Germinal center (tissue), 1 donor: ENCODE measurements at regions not wholly inside any gene's neighbourhood (a gene's known extent, or its start where the extent isn't known, plus 50 kb on each side); places are given as distances from the start of the nearest gene placed in this dataset.

Experiments used
- DNase-seq: peaks from one replicate; pipeline ENCODE4 v3.0.0; 2012; ENCODE audit warnings: mixed read lengths, low spot score

- no peak for DNase-seq
Observed at GRCh38 chr10:131735577-131735976, 165.2 kb upstream of the PPP2R2D start.

GRCh38 chr10:131736321-131736980 is 164.4 kb upstream of the PPP2R2D start:
- DNase-seq = no peak

GRCh38 chr10:131737543-131738395 is 163.0 kb upstream of the PPP2R2D start:
- no peak for DNase-seq

- no peak for DNase-seq
Observed at GRCh38 chr10:131738396-131738735, 162.4 kb upstream of the PPP2R2D start.

GRCh38 chr10:131739206-131739605 is 161.6 kb upstream of the PPP2R2D start:
- DNase-seq = no peak

- DNase-seq = no peak
Observed at GRCh38 chr10:131742500-131742951, 158.3 kb upstream of the PPP2R2D start.

- DNase-seq = no peak
Observed at GRCh38 chr10:131743190-131744151, 157.3 kb upstream of the PPP2R2D start.

GRCh38 chr10:131744346-131744745 is 156.5 kb upstream of the PPP2R2D start:
- DNase-seq = no peak

- no peak for DNase-seq
Observed at GRCh38 chr10:131745591-131745990, 155.2 kb upstream of the PPP2R2D start.

GRCh38 chr10:131746241-131746711 is 154.5 kb upstream of the PPP2R2D start:
- no peak for DNase-seq

GRCh38 chr10:131746785-131747184 is 154.0 kb upstream of the PPP2R2D start:
- no peak for DNase-seq

- DNase-seq = no peak
Observed at GRCh38 chr10:131747251-131747650, 153.6 kb upstream of the PPP2R2D start.

GRCh38 chr10:131747791-131748190 is 153.0 kb upstream of the PPP2R2D start:
- DNase-seq = no peak

- DNase-seq = no peak
Observed at GRCh38 chr10:131748191-131748590, 152.6 kb upstream of the PPP2R2D start.

- no peak for DNase-seq
Observed at GRCh38 chr10:131748831-131749766, 151.7 kb upstream of the PPP2R2D start.

- no peak for DNase-seq
Observed at GRCh38 chr10:131749767-131750142, 151.1 kb upstream of the PPP2R2D start.

GRCh38 chr10:131750171-131750895 is 150.5 kb upstream of the PPP2R2D start:
- DNase-seq = no peak

GRCh38 chr10:131750973-131751826 is 149.6 kb upstream of the PPP2R2D start:
- no peak for DNase-seq
